ENCODE measurements at regions not wholly inside any gene's neighbourhood (a gene's known extent, or its start where the extent isn't known, plus 50 kb on each side); places are given as distances from the start of the nearest gene placed in this dataset.

DNA sequence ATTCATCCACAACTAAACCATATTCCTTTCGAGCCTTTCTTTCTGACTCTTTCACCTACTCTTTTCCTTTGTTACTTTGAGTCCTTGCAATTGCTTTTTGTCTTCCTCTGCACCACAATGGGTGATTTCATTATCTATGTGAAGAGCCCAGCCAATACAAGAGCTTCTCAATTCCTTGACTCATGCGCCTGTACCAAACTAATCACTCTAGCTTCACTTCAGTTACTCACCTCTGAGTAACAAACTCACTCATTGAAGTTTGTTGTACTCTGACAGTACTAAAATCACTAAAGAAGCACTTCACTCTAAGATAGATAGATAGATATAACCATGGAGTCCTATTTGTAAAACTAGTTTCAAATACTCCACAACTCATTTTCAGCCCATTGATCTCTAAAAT lies 191.7 kb upstream of the EPHA5 start:
- no peak for TF ChIP-seq POLR2A (IDR thresholded peaks at IDR 0.05; ENCODE audit: low read depth)
- TF ChIP-seq, protein P1, sequence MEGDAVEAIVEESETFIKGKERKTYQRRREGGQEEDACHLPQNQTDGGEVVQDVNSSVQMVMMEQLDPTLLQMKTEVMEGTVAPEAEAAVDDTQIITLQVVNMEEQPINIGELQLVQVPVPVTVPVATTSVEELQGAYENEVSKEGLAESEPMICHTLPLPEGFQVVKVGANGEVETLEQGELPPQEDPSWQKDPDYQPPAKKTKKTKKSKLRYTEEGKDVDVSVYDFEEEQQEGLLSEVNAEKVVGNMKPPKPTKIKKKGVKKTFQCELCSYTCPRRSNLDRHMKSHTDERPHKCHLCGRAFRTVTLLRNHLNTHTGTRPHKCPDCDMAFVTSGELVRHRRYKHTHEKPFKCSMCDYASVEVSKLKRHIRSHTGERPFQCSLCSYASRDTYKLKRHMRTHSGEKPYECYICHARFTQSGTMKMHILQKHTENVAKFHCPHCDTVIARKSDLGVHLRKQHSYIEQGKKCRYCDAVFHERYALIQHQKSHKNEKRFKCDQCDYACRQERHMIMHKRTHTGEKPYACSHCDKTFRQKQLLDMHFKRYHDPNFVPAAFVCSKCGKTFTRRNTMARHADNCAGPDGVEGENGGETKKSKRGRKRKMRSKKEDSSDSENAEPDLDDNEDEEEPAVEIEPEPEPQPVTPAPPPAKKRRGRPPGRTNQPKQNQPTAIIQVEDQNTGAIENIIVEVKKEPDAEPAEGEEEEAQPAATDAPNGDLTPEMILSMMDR (IDR thresholded peaks at IDR 0.05): no peak
- TF ChIP-seq POLR2AphosphoS5 (IDR thresholded peaks at IDR 0.05): no peak

Data from esophagus muscularis mucosa (tissue), 3 donors.